Fibroblast of villous mesenchyme (primary cell): ENCODE measurements at regions not wholly inside any gene's neighbourhood (a gene's known extent, or its start where the extent isn't known, plus 50 kb on each side); places are given as distances from the start of the nearest gene placed in this dataset.
A peak's percentile ranks its signal among the peaks of the same experiment; 100 is the strongest.

Experiments
- DNase-seq: peaks from one replicate; pipeline ENCODE4 v3.0.0-alpha.2; 2010; ENCODE audit warnings: low read depth
- H3K4me3 ChIP-seq: 2 replicates; pipeline ENCODE4 v1.5.1; 2011; ENCODE audit warnings: low read depth, mild to moderate bottlenecking, low read length
- TF ChIP-seq, protein P1 (sequence below): IDR thresholded peaks from 2 replicates; pipeline ENCODE4 v1.5.1; 2012; ENCODE audit warnings: low read depth, mild to moderate bottlenecking, low read length; ENCODE audit not compliant: insufficient read depth

DNA sequence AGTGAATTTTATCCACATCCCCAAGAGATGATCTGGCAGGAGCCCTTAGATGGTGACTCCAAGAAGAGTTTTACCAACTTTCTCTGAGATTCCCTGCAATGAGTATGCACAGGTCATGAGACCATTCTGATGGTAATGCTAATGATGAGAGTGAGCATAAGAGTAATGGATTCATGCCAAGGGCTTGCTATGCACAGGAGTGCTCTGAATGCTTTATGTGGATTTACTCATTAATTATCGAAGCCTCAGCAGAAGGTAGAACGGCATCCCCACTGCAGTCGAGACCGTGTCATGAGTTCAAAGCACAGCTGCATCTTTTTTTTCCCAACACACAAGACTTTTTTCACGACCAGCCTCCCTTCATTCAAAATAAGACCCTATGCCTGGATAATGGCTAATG lies 355.0 kb downstream of the RAB28 start:
- TF ChIP-seq, protein P1, sequence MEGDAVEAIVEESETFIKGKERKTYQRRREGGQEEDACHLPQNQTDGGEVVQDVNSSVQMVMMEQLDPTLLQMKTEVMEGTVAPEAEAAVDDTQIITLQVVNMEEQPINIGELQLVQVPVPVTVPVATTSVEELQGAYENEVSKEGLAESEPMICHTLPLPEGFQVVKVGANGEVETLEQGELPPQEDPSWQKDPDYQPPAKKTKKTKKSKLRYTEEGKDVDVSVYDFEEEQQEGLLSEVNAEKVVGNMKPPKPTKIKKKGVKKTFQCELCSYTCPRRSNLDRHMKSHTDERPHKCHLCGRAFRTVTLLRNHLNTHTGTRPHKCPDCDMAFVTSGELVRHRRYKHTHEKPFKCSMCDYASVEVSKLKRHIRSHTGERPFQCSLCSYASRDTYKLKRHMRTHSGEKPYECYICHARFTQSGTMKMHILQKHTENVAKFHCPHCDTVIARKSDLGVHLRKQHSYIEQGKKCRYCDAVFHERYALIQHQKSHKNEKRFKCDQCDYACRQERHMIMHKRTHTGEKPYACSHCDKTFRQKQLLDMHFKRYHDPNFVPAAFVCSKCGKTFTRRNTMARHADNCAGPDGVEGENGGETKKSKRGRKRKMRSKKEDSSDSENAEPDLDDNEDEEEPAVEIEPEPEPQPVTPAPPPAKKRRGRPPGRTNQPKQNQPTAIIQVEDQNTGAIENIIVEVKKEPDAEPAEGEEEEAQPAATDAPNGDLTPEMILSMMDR, result no peak
- DNase-seq, result no peak
- no peak overlapping the region for H3K4me3 ChIP-seq

DNA sequence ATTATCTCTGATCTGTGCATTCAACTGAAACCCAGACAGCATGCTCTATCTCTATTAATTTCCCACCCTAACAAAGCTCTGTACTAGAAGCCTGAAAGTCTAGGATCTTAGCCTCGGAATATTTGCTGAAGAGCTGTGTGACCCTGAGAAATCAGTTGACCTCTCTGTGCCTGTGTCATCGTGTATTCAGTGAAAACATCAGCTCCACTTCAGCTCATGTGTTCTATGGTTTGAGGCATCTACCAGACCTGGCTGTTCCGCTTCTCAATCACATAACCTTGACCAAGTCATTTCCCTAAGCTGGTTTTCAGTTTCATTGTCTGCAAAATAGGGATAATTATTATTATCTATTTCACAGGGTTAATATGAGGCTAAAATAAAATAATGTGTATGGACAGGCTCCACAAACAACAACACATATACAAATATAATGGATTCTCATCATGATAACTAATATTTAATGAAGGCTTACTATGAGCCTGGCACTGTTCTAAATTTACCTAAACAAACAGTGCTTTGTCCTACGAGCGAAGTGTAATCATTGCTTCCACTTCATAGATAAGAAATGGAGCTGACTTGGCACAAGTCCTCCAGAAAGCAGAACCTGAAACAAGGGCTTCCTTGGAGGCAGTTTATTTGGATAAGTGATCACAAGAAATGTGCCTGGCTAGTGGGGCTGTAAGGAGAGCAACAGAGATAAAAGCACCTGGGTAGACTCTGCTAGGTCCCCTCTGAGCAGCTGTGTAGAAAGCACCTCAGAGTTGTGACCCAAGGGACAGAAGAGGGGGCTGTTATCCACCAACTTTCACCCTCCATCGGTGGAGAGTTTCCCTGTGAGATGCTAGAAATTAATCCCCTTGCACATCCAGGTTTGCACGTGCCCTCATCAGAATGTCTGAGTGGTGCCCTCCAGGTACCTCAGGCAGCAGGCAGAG lies 356.9 kb downstream of the RAB28 start:
- H3K4me3 ChIP-seq, result no peak overlapping the region
- no peak for DNase-seq
- TF ChIP-seq, protein P1, result no peak

DNA sequence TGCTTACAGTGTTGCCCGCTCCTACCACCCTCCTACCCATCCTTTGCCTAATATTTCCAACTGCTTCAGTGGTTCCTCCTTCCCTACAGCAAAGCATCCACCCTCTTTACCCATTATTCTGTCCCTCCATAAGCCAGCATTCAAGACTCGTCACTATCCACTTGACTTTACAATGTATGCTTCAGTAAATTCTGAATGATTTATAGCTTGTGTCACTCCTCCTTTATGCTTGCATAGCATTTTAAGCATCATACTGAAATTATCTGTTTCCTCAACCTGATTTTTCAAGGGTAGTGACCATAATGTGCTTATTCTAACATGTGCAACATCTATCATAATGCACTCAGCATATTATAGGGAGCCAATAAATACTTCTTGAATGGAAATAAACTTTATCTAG lies 365.5 kb downstream of the RAB28 start:
- DNase-seq, result no peak
- TF ChIP-seq, protein P1, result no peak

DNA sequence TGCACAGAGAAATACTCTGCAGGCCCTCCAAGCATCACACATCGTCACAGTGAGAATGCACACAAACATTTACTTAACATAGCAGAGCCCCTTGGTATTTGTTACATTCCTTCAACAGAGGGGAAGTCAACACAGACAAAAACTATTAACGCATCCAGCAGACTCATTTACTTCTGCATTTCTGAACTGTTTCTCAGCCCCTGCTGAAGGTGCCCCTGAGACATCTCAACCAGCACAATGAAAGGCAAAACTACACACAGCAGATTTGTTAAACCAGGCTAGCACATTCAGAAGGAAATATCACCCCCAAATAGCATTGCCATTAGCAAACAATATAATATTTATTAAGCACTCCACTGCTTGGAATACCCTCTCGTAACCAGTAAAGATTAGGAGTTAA lies 367.0 kb downstream of the RAB28 start:
- H3K4me3 ChIP-seq, result no peak overlapping the region
- no peak for DNase-seq
- TF ChIP-seq, protein P1, result no peak

More for the DNA sequence above, 365.5 kb downstream of the RAB28 start:
- no peak overlapping the region for H3K4me3 ChIP-seq

DNA sequence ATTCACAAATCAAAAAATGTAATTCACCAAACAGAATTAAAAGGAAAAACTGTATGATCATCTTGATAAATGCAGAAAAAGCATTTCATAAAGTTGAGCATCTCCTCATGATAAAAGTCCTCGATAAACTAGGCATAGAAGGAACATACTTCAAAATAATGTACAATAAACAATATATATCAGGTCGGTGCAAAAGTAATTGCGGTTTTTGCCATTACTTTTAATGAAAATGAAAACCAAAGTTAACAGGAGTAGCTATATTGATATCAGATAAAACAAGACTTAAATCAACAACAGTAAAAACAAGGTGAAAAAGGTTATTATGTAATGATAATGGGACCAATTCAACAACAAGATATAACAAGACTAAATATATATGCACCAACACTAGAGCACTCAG lies 372.1 kb downstream of the RAB28 start:
- no peak overlapping the region for H3K4me3 ChIP-seq
- TF ChIP-seq, protein P1, result no peak
- DNase-seq, result no peak

DNA sequence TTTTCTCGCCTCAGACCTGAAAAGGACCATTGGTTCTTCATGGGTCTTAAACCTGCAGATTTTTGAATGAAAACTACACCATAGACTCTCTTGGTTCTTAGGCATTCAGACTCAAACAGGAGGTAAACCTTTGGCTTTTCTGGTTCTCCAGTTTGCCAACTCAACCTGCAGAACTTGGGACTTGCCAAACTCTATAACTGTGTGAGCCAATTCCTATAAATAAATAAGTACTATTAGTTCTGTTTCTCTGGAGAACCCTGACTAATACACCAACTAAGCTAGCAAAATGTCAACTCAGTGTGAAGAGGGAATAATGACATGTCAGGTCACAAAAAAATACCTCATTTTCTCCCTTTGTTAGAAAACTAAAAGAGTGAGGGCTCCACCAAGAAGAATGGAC lies 374.6 kb downstream of the RAB28 start:
- TF ChIP-seq, protein P1, result no peak
- DNase-seq, result no peak
- H3K4me3 ChIP-seq, result no peak overlapping the region

DNA sequence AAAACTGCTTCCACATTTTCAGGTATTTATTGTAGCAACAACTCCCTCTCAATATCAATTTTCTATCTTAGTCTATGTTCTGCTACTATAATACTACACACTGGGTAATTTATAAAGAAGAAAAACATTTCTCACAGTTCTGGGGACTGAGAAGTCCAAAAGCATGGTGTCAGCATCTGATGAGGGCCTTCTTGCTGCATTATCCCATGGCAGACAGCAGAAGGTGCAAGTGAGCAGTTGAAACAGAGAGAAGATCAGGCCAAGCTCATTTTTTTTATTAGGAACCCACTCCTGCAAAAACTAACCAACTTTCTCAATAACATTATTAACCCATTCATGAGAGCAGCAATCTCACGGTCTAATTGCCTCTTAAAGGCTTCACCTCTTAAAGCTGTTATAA lies 376.0 kb downstream of the RAB28 start:
- DNase-seq, result no peak

More for the DNA sequence above, 376.0 kb downstream of the RAB28 start:
- TF ChIP-seq, protein P1, result peak; percentile 15
- no peak overlapping the region for H3K4me3 ChIP-seq
